Activated CD4-positive, alpha-beta T cell treated with anti-CD3 and anti-CD28 coated beads, Interleukin-2, amount 10 ng/mL, durations not matched to agents 24 days and 14 days (primary cell): ENCODE measurements at regions not wholly inside any gene's neighbourhood (a gene's known extent, or its start where the extent isn't known, plus 50 kb on each side); places are given as distances from the start of the nearest gene placed in this dataset.

Experiments used
- DNase-seq: peaks from one replicate; pipeline ENCODE4 v3.0.0; 2022
- H3K27ac Mint-ChIP-seq: one replicate; pipeline ENCODE4 v1.8.0; 2022; ENCODE audit warnings: mild to moderate bottlenecking, mixed read lengths
- H3K27me3 Mint-ChIP-seq: one replicate; pipeline ENCODE4 v1.8.0; 2022; ENCODE audit warnings: mixed read lengths
- H3K36me3 Mint-ChIP-seq: one replicate; pipeline ENCODE4 v1.8.0; 2022; ENCODE audit warnings: low read depth, mild to moderate bottlenecking, mixed read lengths
- H3K4me1 Mint-ChIP-seq: one replicate; pipeline ENCODE4 v1.8.0; 2021; ENCODE audit warnings: mixed read lengths
- H3K4me3 Mint-ChIP-seq: one replicate; pipeline ENCODE4 v1.8.0; 2022; ENCODE audit warnings: mild to moderate bottlenecking, moderate library complexity, mixed read lengths
- H3K9me3 Mint-ChIP-seq: one replicate; pipeline ENCODE4 v1.8.0; 2021; ENCODE audit warnings: mixed read lengths
- intact Hi-C: fragments of 100-400 bp; cut with micrococcal nuclease; formaldehyde crosslinking; loops from one replicate; pipeline ENCODE4 v1.15.1; 2023

DNA sequence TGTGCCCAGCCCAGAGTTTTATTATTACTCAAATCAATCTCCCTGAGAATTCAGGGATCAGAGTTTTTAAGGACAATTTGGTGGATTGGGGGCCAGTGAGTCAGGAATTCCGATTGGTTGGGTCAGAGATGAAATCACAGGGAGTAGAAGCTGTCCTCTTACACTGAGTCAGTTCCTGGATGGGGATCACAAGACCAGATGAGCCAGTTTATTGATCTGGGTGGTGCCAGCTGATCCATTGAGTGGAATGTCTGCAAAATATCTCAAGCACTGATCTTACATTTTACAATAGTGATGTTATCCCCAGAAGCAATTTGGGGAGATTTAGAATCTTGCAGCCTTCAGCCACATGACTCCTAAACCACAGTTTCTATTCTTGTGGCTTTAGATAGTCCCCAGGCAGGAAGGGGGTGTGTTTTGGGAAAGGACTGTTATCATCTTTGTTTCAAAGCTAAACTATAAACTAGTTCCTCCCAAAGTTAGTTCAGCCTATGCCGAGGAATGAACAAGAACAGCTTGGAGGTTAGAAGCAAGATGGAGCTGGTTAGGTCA, 89.1 kb upstream of the CNOT2 start:
- intact Hi-C loops, result no loop called here
- no peak overlapping the region for H3K4me3 Mint-ChIP-seq
- peaks cover 13% of the 10 kb centered on the region for H3K9me3 Mint-ChIP-seq
- no peak for DNase-seq
- H3K27me3 Mint-ChIP-seq, result no peaks in the 10 kb centered on the region
- H3K27ac Mint-ChIP-seq, result no peak overlapping the region
- H3K36me3 Mint-ChIP-seq, result no peaks in the 10 kb centered on the region
- no peaks in the 10 kb centered on the region for H3K4me1 Mint-ChIP-seq

GRCh38 chr12:70154960-70155589, 88.2 kb upstream of the CNOT2 start:
- Mint-ChIP-seq H3K4me3 (no peak overlapping the region), H3K4me1 (no peaks in the 10 kb centered on the region), H3K36me3 (no peaks in the 10 kb centered on the region), H3K27ac (no peak overlapping the region), H3K27me3 (no peaks in the 10 kb centered on the region), H3K9me3 (peaks cover 13% of the 10 kb centered on the region)
- intact Hi-C loops, result no loop called here
- no peak for DNase-seq

DNA sequence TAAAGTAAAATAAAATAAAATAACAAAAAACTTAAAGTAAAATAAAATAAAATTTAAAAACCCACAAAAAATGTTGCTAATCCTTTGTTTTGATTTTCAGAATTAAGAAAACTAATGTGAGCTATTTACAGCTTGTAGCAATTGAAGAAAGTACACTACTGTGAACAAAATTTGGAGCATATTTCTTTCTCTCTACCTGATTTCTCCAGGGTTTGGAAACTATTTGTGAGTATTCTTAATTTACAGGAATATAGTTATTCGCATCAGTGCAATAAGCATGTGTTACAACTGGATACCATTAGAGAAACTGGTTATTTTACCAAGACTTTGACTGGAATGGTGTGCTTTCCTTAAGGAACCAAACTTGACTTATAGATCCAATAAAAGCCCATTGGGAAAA, 86.1 kb upstream of the CNOT2 start:
- H3K27ac Mint-ChIP-seq, result no peak overlapping the region
- no peaks in the 10 kb centered on the region for H3K36me3 Mint-ChIP-seq
- intact Hi-C loops, result no loop called here
- H3K27me3 Mint-ChIP-seq, result no peaks in the 10 kb centered on the region
- H3K4me1 Mint-ChIP-seq, result no peaks in the 10 kb centered on the region
- H3K4me3 Mint-ChIP-seq, result no peak overlapping the region
- H3K9me3 Mint-ChIP-seq, result peaks cover 15% of the 10 kb centered on the region
- no peak for DNase-seq

GRCh38 chr12:70165450-70165849, 77.8 kb upstream of the CNOT2 start:
- no peaks in the 10 kb centered on the region for H3K36me3 Mint-ChIP-seq
- no peak overlapping the region for H3K4me3 Mint-ChIP-seq
- DNase-seq, result no peak
- H3K27me3 Mint-ChIP-seq, result no peaks in the 10 kb centered on the region
- H3K9me3 Mint-ChIP-seq, result peaks cover 3% of the 10 kb centered on the region
- H3K4me1 Mint-ChIP-seq, result no peaks in the 10 kb centered on the region
- no peak overlapping the region for H3K27ac Mint-ChIP-seq
- intact Hi-C loops, result no loop called here

DNA sequence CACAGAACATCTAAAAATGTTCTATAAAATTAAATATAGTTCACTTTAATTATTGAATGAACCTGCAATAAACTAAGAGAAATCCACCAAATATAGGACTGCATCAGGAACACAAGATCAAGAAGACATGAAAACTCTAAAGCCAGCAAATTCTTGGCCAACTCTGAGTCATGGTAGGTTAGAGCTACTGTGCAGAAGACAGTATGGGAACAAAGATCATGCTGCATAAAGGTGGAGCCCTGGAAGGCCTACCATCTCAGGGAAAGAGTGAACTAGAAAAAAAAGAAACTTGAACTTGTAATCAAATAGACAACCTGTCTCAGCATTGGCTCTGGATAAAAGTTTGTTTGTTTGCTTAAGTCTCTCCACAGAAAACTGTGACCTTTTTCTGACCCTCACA, 66.9 kb upstream of the CNOT2 start:
- Mint-ChIP-seq H3K4me3 (no peak overlapping the region), H3K4me1 (no peaks in the 10 kb centered on the region), H3K27me3 (no peaks in the 10 kb centered on the region), H3K36me3 (no peaks in the 10 kb centered on the region), H3K27ac (no peak overlapping the region), H3K9me3 (no peaks in the 10 kb centered on the region)
- DNase-seq, result no peak
- intact Hi-C loops, result no loop called here

DNA sequence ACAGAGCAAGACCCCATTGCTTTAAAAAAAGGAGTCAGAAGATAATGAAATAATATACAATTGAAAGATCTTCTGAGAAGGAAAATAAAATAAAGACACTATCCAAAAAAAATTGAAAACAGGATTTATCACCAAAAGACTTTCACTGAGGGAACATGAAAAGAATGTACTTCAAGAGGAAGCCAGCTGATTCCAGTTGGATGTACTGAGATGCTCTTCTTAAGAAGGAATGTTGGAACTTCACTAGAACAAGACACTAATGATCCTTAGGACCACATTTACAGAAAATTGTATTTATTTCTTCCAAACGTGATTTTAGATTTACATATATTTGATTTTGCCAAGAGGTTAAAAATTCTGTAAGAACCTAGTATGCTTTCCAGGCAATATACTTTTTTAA, 65.6 kb upstream of the CNOT2 start:
- DNase-seq, result no peak
- H3K27ac Mint-ChIP-seq, result no peak overlapping the region
- H3K4me1 Mint-ChIP-seq, result no peaks in the 10 kb centered on the region
- H3K27me3 Mint-ChIP-seq, result no peaks in the 10 kb centered on the region
- no peaks in the 10 kb centered on the region for H3K36me3 Mint-ChIP-seq
- no peaks in the 10 kb centered on the region for H3K9me3 Mint-ChIP-seq
- no peak overlapping the region for H3K4me3 Mint-ChIP-seq
- intact Hi-C loops, result no loop called here

GRCh38 chr12:70178038-70178437, 65.2 kb upstream of the CNOT2 start:
- no peak for DNase-seq
- Mint-ChIP-seq H3K27me3 (no peaks in the 10 kb centered on the region), H3K36me3 (no peaks in the 10 kb centered on the region), H3K27ac (no peak overlapping the region), H3K4me3 (no peak overlapping the region), H3K4me1 (no peaks in the 10 kb centered on the region), H3K9me3 (no peaks in the 10 kb centered on the region)
- intact Hi-C loops, result no loop called here

- Mint-ChIP-seq H3K36me3 (no peaks in the 10 kb centered on the region), H3K27me3 (no peaks in the 10 kb centered on the region), H3K9me3 (no peaks in the 10 kb centered on the region), H3K4me1 (no peaks in the 10 kb centered on the region), H3K4me3 (no peak overlapping the region), H3K27ac (no peak overlapping the region)
- no peak for DNase-seq
- intact Hi-C loops, result no loop called here
Observed at GRCh38 chr12:70180130-70180529, 63.1 kb upstream of the CNOT2 start.

- no peaks in the 10 kb centered on the region for H3K4me1 Mint-ChIP-seq
- no peak for DNase-seq
- no peak overlapping the region for H3K27ac Mint-ChIP-seq
- H3K9me3 Mint-ChIP-seq, result no peaks in the 10 kb centered on the region
- H3K4me3 Mint-ChIP-seq, result no peak overlapping the region
- no peaks in the 10 kb centered on the region for H3K27me3 Mint-ChIP-seq
- no peaks in the 10 kb centered on the region for H3K36me3 Mint-ChIP-seq
- intact Hi-C loops, result no loop called here
Observed at GRCh38 chr12:70185301-70185700, 57.9 kb upstream of the CNOT2 start.

DNA sequence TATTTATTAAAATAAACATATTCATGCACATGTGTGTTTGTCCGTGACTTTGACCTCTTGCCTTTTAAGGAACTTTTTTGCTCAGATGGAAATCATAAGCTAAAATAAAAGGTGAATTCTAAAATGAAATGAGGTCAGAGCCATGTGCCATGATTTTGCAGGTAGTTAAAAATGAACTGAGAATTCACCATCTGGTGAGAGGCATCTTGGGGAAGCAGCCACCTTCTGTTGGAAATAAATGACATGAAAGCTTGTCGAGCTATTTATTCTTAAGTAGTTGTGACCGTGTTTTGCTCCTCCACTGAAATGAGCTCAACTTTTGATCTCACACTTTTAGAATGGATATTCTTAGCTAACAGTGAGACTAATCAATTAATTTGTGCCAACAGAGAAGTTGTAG, 56.8 kb upstream of the CNOT2 start:
- H3K36me3 Mint-ChIP-seq, result no peaks in the 10 kb centered on the region
- H3K4me1 Mint-ChIP-seq, result no peaks in the 10 kb centered on the region
- H3K27ac Mint-ChIP-seq, result no peak overlapping the region
- no peaks in the 10 kb centered on the region for H3K9me3 Mint-ChIP-seq
- no peak for DNase-seq
- intact Hi-C loops, result no loop called here
- H3K4me3 Mint-ChIP-seq, result no peak overlapping the region
- no peaks in the 10 kb centered on the region for H3K27me3 Mint-ChIP-seq

DNA sequence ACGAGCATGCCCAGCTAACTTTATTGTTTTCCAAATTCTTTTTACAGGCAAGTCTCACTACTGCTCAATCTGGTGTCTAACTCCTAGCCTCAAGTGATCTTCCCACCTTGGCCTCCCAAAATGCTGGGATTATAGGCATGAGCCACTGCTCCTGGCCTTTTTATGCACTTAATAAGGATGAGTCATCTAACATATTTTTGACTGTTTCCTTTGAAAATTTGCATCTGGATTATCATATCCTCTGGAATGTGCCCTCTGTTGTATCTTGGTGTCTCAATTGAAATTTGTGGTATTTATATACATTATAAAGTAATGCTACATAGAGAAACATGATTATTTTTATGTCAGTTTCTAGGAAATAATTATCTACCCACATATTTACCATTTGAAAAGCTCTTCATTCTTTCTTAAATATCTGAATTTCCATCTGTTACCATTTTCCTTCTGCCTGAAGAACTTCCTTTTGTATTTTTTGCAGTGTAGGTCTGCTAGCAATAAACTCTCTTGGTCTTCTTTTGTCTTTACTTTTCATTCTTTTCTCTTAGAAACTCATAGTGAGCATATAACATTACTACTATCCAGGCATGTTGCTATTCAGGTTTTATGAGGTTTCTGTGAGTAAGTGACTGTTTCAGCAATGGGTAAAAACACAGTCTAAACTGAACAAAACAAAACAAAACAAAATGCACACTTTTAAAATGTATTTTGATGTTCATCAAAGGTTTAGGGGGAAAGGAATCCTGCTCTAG, 52.8 kb upstream of the CNOT2 start:
- Mint-ChIP-seq H3K27me3 (peaks cover 2% of the 10 kb centered on the region), H3K9me3 (no peaks in the 10 kb centered on the region), H3K36me3 (no peaks in the 10 kb centered on the region), H3K4me3 (no peak overlapping the region), H3K4me1 (no peaks in the 10 kb centered on the region), H3K27ac (no peak overlapping the region)
- DNase-seq, result no peak
- intact Hi-C loops, result no loop called here
